ENCODE measurements at regions not wholly inside any gene's neighbourhood (a gene's known extent, or its start where the extent isn't known, plus 50 kb on each side); places are given as distances from the start of the nearest gene placed in this dataset.

GRCh38 chr3:168990621-168991020 is 672.9 kb downstream of the MECOM start:
- H3K4me3 ChIP-seq (ENCODE audit: insufficient read depth, low read depth, low read length), result no peak overlapping the region
- no peak for DNase-seq
- no peaks in the 10 kb centered on the region for H3K36me3 ChIP-seq (replicated peaks; ENCODE audit: control insufficient read depth, insufficient read depth, low read length)
- no peaks in the 10 kb centered on the region for H3K27me3 ChIP-seq (ENCODE audit: control insufficient read depth, insufficient read depth, low read length)

GRCh38 chr3:168990134-168990533 is 673.4 kb downstream of the MECOM start:
- H3K4me3 ChIP-seq (ENCODE audit: insufficient read depth, low read depth, low read length), result no peak overlapping the region
- H3K27me3 ChIP-seq (ENCODE audit: control insufficient read depth, insufficient read depth, low read length), result no peaks in the 10 kb centered on the region
- DNase-seq, result no peak
- H3K36me3 ChIP-seq (replicated peaks; ENCODE audit: control insufficient read depth, insufficient read depth, low read length), result no peaks in the 10 kb centered on the region

- no peak overlapping the region for H3K4me3 ChIP-seq (ENCODE audit: insufficient read depth, low read depth, low read length)
- DNase-seq, result no peak
- no peaks in the 10 kb centered on the region for H3K36me3 ChIP-seq (replicated peaks; ENCODE audit: control insufficient read depth, insufficient read depth, low read length)
- H3K27me3 ChIP-seq (ENCODE audit: control insufficient read depth, insufficient read depth, low read length), result no peaks in the 10 kb centered on the region
Measured at GRCh38 chr3:168989396-168989795, 674.1 kb downstream of the MECOM start.

GRCh38 chr3:168988853-168989252 is 674.7 kb downstream of the MECOM start:
- no peak overlapping the region for H3K4me3 ChIP-seq (ENCODE audit: insufficient read depth, low read depth, low read length)
- no peak for DNase-seq
- H3K27me3 ChIP-seq (ENCODE audit: control insufficient read depth, insufficient read depth, low read length), result no peaks in the 10 kb centered on the region
- no peaks in the 10 kb centered on the region for H3K36me3 ChIP-seq (replicated peaks; ENCODE audit: control insufficient read depth, insufficient read depth, low read length)

- Histone ChIP-seq H3K36me3 (replicated peaks; ENCODE audit: control insufficient read depth, insufficient read depth, low read length) (no peaks in the 10 kb centered on the region), H3K4me3 (ENCODE audit: insufficient read depth, low read depth, low read length) (no peak overlapping the region), H3K27me3 (ENCODE audit: control insufficient read depth, insufficient read depth, low read length) (no peaks in the 10 kb centered on the region)
- DNase-seq, result no peak
Measured at GRCh38 chr3:168984872-168985271, 678.6 kb downstream of the MECOM start.

GRCh38 chr3:168983046-168983445 is 680.5 kb downstream of the MECOM start:
- Histone ChIP-seq H3K27me3 (ENCODE audit: control insufficient read depth, insufficient read depth, low read length) (no peaks in the 10 kb centered on the region), H3K36me3 (replicated peaks; ENCODE audit: control insufficient read depth, insufficient read depth, low read length) (no peaks in the 10 kb centered on the region)

GRCh38 chr3:168981396-168981795 is 682.1 kb downstream of the MECOM start:
- Histone ChIP-seq H3K36me3 (replicated peaks; ENCODE audit: control insufficient read depth, insufficient read depth, low read length) (no peaks in the 10 kb centered on the region), H3K27me3 (ENCODE audit: control insufficient read depth, insufficient read depth, low read length) (no peaks in the 10 kb centered on the region), H3K4me3 (ENCODE audit: insufficient read depth, low read depth, low read length) (no peak overlapping the region)
- DNase-seq, result no peak

More at GRCh38 chr3:168983046-168983445, 680.5 kb downstream of the MECOM start:
- H3K4me3 ChIP-seq (ENCODE audit: insufficient read depth, low read depth, low read length), result no peak overlapping the region
- no peak for DNase-seq

- Histone ChIP-seq H3K27me3 (ENCODE audit: control insufficient read depth, insufficient read depth, low read length) (no peaks in the 10 kb centered on the region), H3K4me3 (ENCODE audit: insufficient read depth, low read depth, low read length) (no peak overlapping the region), H3K36me3 (replicated peaks; ENCODE audit: control insufficient read depth, insufficient read depth, low read length) (no peaks in the 10 kb centered on the region)
- no peak for DNase-seq
Measured at GRCh38 chr3:168977716-168978374, 685.7 kb downstream of the MECOM start.

- no peak for DNase-seq
- no peak overlapping the region for H3K4me3 ChIP-seq (ENCODE audit: insufficient read depth, low read depth, low read length)
- H3K27me3 ChIP-seq (ENCODE audit: control insufficient read depth, insufficient read depth, low read length), result no peaks in the 10 kb centered on the region
- no peaks in the 10 kb centered on the region for H3K36me3 ChIP-seq (replicated peaks; ENCODE audit: control insufficient read depth, insufficient read depth, low read length)
Measured at GRCh38 chr3:168976969-168977368, 686.5 kb downstream of the MECOM start.

GRCh38 chr3:168975576-168975975 is 687.9 kb downstream of the MECOM start:
- no peak for DNase-seq
- Histone ChIP-seq H3K27me3 (ENCODE audit: control insufficient read depth, insufficient read depth, low read length) (no peaks in the 10 kb centered on the region), H3K4me3 (ENCODE audit: insufficient read depth, low read depth, low read length) (no peak overlapping the region), H3K36me3 (replicated peaks; ENCODE audit: control insufficient read depth, insufficient read depth, low read length) (no peaks in the 10 kb centered on the region)

- DNase-seq, result no peak
- H3K27me3 ChIP-seq (ENCODE audit: control insufficient read depth, insufficient read depth, low read length), result no peaks in the 10 kb centered on the region
- H3K36me3 ChIP-seq (replicated peaks; ENCODE audit: control insufficient read depth, insufficient read depth, low read length), result no peaks in the 10 kb centered on the region
- no peak overlapping the region for H3K4me3 ChIP-seq (ENCODE audit: insufficient read depth, low read depth, low read length)
Measured at GRCh38 chr3:168974617-168975403, 688.7 kb downstream of the MECOM start.

GRCh38 chr3:168973897-168974296 is 689.6 kb downstream of the MECOM start:
- H3K36me3 ChIP-seq (replicated peaks; ENCODE audit: control insufficient read depth, insufficient read depth, low read length), result no peaks in the 10 kb centered on the region
- no peak for DNase-seq
- H3K27me3 ChIP-seq (ENCODE audit: control insufficient read depth, insufficient read depth, low read length), result no peaks in the 10 kb centered on the region
- no peak overlapping the region for H3K4me3 ChIP-seq (ENCODE audit: insufficient read depth, low read depth, low read length)

GRCh38 chr3:168973206-168973605 is 690.3 kb downstream of the MECOM start:
- Histone ChIP-seq H3K27me3 (ENCODE audit: control insufficient read depth, insufficient read depth, low read length) (no peaks in the 10 kb centered on the region), H3K36me3 (replicated peaks; ENCODE audit: control insufficient read depth, insufficient read depth, low read length) (no peaks in the 10 kb centered on the region), H3K4me3 (ENCODE audit: insufficient read depth, low read depth, low read length) (no peak overlapping the region)
- DNase-seq, result no peak

- no peak for DNase-seq
- H3K4me3 ChIP-seq (ENCODE audit: insufficient read depth, low read depth, low read length), result no peak overlapping the region
- H3K27me3 ChIP-seq (ENCODE audit: control insufficient read depth, insufficient read depth, low read length), result no peaks in the 10 kb centered on the region
- no peaks in the 10 kb centered on the region for H3K36me3 ChIP-seq (replicated peaks; ENCODE audit: control insufficient read depth, insufficient read depth, low read length)
Measured at GRCh38 chr3:168968609-168969008, 694.9 kb downstream of the MECOM start.

GRCh38 chr3:168964736-168965135 is 698.8 kb downstream of the MECOM start:
- no peaks in the 10 kb centered on the region for H3K36me3 ChIP-seq (replicated peaks; ENCODE audit: control insufficient read depth, insufficient read depth, low read length)
- H3K27me3 ChIP-seq (ENCODE audit: control insufficient read depth, insufficient read depth, low read length), result no peaks in the 10 kb centered on the region
- DNase-seq, result no peak
- no peak overlapping the region for H3K4me3 ChIP-seq (ENCODE audit: insufficient read depth, low read depth, low read length)
